ENCODE measurements at regions not wholly inside any gene's neighbourhood (a gene's known extent, or its start where the extent isn't known, plus 50 kb on each side); places are given as distances from the start of the nearest gene placed in this dataset.

DNA sequence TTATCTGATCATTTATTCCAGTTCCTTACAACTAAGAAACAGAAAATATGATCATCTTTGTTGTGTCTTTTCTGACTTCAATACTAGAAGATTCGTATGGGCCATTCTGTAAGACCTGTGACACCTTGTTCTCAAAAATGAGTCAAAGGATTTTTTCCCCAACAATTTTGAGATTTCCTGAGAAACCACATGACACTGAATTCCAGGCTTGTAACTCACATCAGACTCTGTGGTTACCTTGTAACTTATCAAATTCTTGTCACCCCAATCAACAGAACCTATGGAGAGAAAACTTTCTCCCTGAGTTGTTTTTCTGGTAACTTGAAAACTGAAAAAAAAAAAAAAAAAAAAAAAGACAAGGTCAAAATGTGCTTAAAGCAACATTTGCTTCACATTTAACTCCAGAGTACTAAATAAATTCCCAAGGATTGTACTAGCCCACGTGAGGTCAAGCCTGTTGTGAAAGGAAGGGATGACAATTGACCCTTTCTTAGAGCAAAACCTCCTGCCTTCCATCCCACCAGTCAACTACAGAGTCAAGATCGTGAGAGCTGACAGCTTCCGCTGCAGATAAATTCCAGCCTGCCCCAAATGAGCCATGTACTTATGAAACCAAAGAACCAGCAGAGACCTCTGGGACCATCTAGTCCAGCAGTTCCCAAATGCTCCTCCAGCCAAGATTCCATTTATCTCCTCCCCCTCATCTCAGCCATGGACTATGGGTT lies 140.3 kb downstream of the TBX18 start:
- no peak overlapping the region for H3K4me3 ChIP-seq (ENCODE audit: low read length)
- H3F3A ChIP-seq (ENCODE audit: control insufficient read depth, insufficient read depth): no peaks in the 10 kb centered on the region
- H3K9me2 ChIP-seq (replicated peaks; ENCODE audit: control insufficient read depth, low read length): no peaks in the 10 kb centered on the region
- no peaks in the 10 kb centered on the region for H3K36me3 ChIP-seq (ENCODE audit: control insufficient read depth, low read length)
- H4K20me1 ChIP-seq (ENCODE audit: control insufficient read depth, insufficient read depth, low read depth, low read length): no peaks in the 10 kb centered on the region
- H3K27me3 ChIP-seq (ENCODE audit: control insufficient read depth, low read length): no peaks in the 10 kb centered on the region
- H3K27ac ChIP-seq (ENCODE audit: low read depth, low read length): no peak overlapping the region
- no peaks in the 10 kb centered on the region for H3K4me1 ChIP-seq (ENCODE audit: control insufficient read depth, low read length)
- no peak overlapping the region for H3K4me2 ChIP-seq (ENCODE audit: low read length)
- TF ChIP-seq, protein P1, sequence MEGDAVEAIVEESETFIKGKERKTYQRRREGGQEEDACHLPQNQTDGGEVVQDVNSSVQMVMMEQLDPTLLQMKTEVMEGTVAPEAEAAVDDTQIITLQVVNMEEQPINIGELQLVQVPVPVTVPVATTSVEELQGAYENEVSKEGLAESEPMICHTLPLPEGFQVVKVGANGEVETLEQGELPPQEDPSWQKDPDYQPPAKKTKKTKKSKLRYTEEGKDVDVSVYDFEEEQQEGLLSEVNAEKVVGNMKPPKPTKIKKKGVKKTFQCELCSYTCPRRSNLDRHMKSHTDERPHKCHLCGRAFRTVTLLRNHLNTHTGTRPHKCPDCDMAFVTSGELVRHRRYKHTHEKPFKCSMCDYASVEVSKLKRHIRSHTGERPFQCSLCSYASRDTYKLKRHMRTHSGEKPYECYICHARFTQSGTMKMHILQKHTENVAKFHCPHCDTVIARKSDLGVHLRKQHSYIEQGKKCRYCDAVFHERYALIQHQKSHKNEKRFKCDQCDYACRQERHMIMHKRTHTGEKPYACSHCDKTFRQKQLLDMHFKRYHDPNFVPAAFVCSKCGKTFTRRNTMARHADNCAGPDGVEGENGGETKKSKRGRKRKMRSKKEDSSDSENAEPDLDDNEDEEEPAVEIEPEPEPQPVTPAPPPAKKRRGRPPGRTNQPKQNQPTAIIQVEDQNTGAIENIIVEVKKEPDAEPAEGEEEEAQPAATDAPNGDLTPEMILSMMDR (IDR thresholded peaks at IDR 0.05; ENCODE audit: low read depth, low read length, poor library complexity, severe bottlenecking): no peak
- no peak for TF ChIP-seq EZH2phosphoT487 (IDR thresholded peaks at IDR 0.05; ENCODE audit: borderline replicate concordance, low read length)
- H3K9me3 ChIP-seq (ENCODE audit: control insufficient read depth, insufficient read depth, low read length): no peaks in the 10 kb centered on the region
- H3K79me2 ChIP-seq (ENCODE audit: control insufficient read depth, low read length): no peaks in the 10 kb centered on the region

DNA sequence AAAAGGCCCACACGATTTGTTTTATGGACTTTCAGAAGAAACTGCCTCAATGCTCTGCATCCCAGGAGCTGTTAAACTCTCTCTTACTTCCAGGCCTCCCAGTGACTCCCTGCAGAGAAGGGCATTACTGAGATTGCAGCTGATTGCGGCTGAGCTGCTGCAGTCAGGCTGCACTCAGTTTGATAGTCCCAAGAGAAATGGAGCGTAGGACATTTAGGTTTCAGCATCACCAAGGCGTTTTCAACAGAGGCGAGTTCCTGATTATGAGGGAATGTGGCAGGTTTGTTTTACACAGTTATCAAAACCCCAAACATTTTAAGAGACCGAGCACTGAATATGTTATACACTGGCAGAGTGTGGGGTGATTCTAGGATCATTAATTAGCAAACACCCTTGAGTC lies 145.6 kb downstream of the TBX18 start:
- no peaks in the 10 kb centered on the region for H3F3A ChIP-seq (ENCODE audit: control insufficient read depth, insufficient read depth)
- H4K20me1 ChIP-seq (ENCODE audit: control insufficient read depth, insufficient read depth, low read depth, low read length): no peaks in the 10 kb centered on the region
- H3K4me1 ChIP-seq (ENCODE audit: control insufficient read depth, low read length): no peaks in the 10 kb centered on the region
- no peaks in the 10 kb centered on the region for H3K79me2 ChIP-seq (ENCODE audit: control insufficient read depth, low read length)
- no peaks in the 10 kb centered on the region for H3K9me3 ChIP-seq (ENCODE audit: control insufficient read depth, insufficient read depth, low read length)
- TF ChIP-seq EZH2phosphoT487 (IDR thresholded peaks at IDR 0.05; ENCODE audit: borderline replicate concordance, low read length): no peak
- H3K4me3 ChIP-seq (ENCODE audit: low read length): no peak overlapping the region
- H3K27ac ChIP-seq (ENCODE audit: low read depth, low read length): no peak overlapping the region
- H3K36me3 ChIP-seq (ENCODE audit: control insufficient read depth, low read length): no peaks in the 10 kb centered on the region
- no peaks in the 10 kb centered on the region for H3K27me3 ChIP-seq (ENCODE audit: control insufficient read depth, low read length)
- H3K4me2 ChIP-seq (ENCODE audit: low read length): no peak overlapping the region
- no peaks in the 10 kb centered on the region for H3K9me2 ChIP-seq (replicated peaks; ENCODE audit: control insufficient read depth, low read length)

DNA sequence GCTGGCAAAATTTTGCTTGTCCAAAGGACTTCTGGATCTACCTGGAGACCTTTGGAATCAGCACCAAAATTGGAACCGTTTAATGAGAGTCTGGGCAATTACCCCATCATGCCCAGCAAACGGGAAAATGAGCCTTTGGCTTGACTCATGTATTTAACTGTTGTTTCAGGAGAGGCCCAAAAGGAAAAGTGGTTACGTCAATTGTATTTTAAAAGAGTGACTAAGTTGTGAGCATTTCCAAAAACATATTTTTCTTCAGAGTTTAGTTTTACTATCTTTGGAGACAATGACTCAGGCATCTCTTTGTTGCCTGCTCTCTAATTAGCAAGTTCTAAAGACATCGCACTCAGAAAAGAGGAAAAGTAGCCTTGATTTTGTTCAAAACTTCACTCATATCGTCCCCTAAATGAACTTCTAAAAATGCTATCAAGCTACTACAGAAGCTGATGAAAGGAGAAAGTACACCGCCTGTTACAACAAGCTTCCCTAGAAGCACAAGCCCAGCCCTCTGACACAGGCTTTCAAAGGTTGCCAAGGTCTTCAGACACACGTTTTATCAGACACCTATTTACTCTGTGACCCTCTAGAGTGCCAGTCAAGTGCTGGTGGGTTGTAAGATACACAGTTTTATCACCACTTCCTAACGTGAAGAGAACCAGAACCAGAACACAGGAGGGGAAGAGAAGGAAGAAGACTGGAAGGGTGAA lies 146.2 kb downstream of the TBX18 start:
- no peaks in the 10 kb centered on the region for H3K4me1 ChIP-seq (ENCODE audit: control insufficient read depth, low read length)
- H3K4me2 ChIP-seq (ENCODE audit: low read length): no peak overlapping the region
- no peaks in the 10 kb centered on the region for H3K36me3 ChIP-seq (ENCODE audit: control insufficient read depth, low read length)
- no peaks in the 10 kb centered on the region for H3K9me3 ChIP-seq (ENCODE audit: control insufficient read depth, insufficient read depth, low read length)
- H3K79me2 ChIP-seq (ENCODE audit: control insufficient read depth, low read length): no peaks in the 10 kb centered on the region
- no peak overlapping the region for H3K27ac ChIP-seq (ENCODE audit: low read depth, low read length)
- no peaks in the 10 kb centered on the region for H4K20me1 ChIP-seq (ENCODE audit: control insufficient read depth, insufficient read depth, low read depth, low read length)
- H3K4me3 ChIP-seq (ENCODE audit: low read length): no peak overlapping the region
- no peaks in the 10 kb centered on the region for H3K9me2 ChIP-seq (replicated peaks; ENCODE audit: control insufficient read depth, low read length)
- H3F3A ChIP-seq (ENCODE audit: control insufficient read depth, insufficient read depth): no peaks in the 10 kb centered on the region
- no peak for TF ChIP-seq EZH2phosphoT487 (IDR thresholded peaks at IDR 0.05; ENCODE audit: borderline replicate concordance, low read length)
- TF ChIP-seq, protein P1 (IDR thresholded peaks at IDR 0.05; ENCODE audit: low read depth, low read length, poor library complexity, severe bottlenecking): no peak
- H3K27me3 ChIP-seq (ENCODE audit: control insufficient read depth, low read length): no peaks in the 10 kb centered on the region

DNA sequence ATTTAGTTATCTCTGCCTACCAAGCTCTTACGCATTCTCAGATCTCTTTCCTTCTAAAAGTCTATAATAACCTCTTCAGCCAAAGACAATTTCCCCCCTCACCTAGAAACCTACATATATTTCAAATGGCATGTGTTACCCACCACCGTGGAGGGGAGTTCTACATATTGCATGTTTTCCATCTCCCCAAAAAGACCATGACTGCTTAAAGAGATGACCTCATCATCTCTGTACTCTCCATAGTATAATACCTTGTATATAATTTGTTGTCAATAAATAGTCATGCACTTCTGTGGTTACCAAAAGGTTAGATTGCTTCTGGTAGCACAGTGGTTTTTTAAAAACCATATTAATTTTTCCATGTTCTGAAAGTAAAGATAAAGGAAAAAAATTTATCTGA lies 148.4 kb downstream of the TBX18 start:
- H3K36me3 ChIP-seq (ENCODE audit: control insufficient read depth, low read length): no peaks in the 10 kb centered on the region
- no peaks in the 10 kb centered on the region for H3K27me3 ChIP-seq (ENCODE audit: control insufficient read depth, low read length)
- H3K79me2 ChIP-seq (ENCODE audit: control insufficient read depth, low read length): no peaks in the 10 kb centered on the region
- no peak overlapping the region for H3K4me2 ChIP-seq (ENCODE audit: low read length)
- no peaks in the 10 kb centered on the region for H3F3A ChIP-seq (ENCODE audit: control insufficient read depth, insufficient read depth)
- TF ChIP-seq, protein P1 (IDR thresholded peaks at IDR 0.05; ENCODE audit: low read depth, low read length, poor library complexity, severe bottlenecking): no peak
- TF ChIP-seq EZH2phosphoT487 (IDR thresholded peaks at IDR 0.05; ENCODE audit: borderline replicate concordance, low read length): no peak
- no peak overlapping the region for H3K4me3 ChIP-seq (ENCODE audit: low read length)
- no peaks in the 10 kb centered on the region for H3K4me1 ChIP-seq (ENCODE audit: control insufficient read depth, low read length)
- no peaks in the 10 kb centered on the region for H4K20me1 ChIP-seq (ENCODE audit: control insufficient read depth, insufficient read depth, low read depth, low read length)
- no peaks in the 10 kb centered on the region for H3K9me3 ChIP-seq (ENCODE audit: control insufficient read depth, insufficient read depth, low read length)
- H3K9me2 ChIP-seq (replicated peaks; ENCODE audit: control insufficient read depth, low read length): no peaks in the 10 kb centered on the region
- no peak overlapping the region for H3K27ac ChIP-seq (ENCODE audit: low read depth, low read length)
